GM12873 (cell line): ENCODE measurements at regions not wholly inside any gene's neighbourhood (a gene's known extent, or its start where the extent isn't known, plus 50 kb on each side); places are given as distances from the start of the nearest gene placed in this dataset.

Experiments used
- CTCF ChIP-seq: IDR thresholded peaks from 2 replicates; pipeline ENCODE4 v1.5.1; 2012; ENCODE audit warnings: low read depth, mild to moderate bottlenecking, moderate library complexity, low read length, control low read depth; ENCODE audit not compliant: insufficient read depth; ENCODE audit errors: missing control alignments

GRCh38 chr4:112898357-112899141 is 150.9 kb upstream of the ANK2 start:
- no peak for TF ChIP-seq CTCF

GRCh38 chr4:112900416-112900815 is 149.0 kb upstream of the ANK2 start:
- no peak for TF ChIP-seq CTCF

- TF ChIP-seq CTCF: no peak
Measured at GRCh38 chr4:112901962-112902411, 147.5 kb upstream of the ANK2 start.

- no peak for TF ChIP-seq CTCF
Measured at GRCh38 chr4:112905728-112906127, 143.7 kb upstream of the ANK2 start.

- TF ChIP-seq CTCF: no peak
Measured at GRCh38 chr4:112908511-112908910, 140.9 kb upstream of the ANK2 start.

GRCh38 chr4:112910109-112910736 is 139.2 kb upstream of the ANK2 start:
- TF ChIP-seq CTCF: no peak

GRCh38 chr4:112916868-112917267 is 132.6 kb upstream of the ANK2 start:
- no peak for TF ChIP-seq CTCF
